Muscle of arm (tissue), 1 donor: ENCODE measurements at regions not wholly inside any gene's neighbourhood (a gene's known extent, or its start where the extent isn't known, plus 50 kb on each side); places are given as distances from the start of the nearest gene placed in this dataset.
A peak's percentile ranks its signal among the peaks of the same experiment; 100 is the strongest.

ENCODE experiments used
- DNase-seq: peaks from one replicate; pipeline ENCODE4 v3.0.0-alpha.2; 2013

DNA sequence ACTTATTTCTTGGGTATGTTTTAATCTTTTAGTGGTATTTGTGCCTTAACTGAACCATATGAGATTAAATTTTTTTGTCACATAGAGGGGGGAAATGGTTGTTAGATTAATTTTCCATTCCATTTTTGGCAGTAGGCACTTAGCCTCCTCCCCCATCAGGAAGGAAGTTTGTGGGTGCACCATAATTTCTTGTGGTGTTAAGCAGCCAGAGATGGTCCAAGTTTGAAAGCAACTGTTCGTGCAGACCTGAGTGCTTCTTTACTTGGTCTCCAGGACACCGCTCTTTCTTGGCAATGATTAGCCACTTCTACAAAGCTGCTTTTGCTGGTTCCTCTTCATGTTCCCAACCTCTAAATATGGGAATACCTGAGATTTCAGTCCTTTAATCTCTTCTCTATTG, 92.7 kb upstream of the RPL34 start:
- DNase-seq = no peak

DNA sequence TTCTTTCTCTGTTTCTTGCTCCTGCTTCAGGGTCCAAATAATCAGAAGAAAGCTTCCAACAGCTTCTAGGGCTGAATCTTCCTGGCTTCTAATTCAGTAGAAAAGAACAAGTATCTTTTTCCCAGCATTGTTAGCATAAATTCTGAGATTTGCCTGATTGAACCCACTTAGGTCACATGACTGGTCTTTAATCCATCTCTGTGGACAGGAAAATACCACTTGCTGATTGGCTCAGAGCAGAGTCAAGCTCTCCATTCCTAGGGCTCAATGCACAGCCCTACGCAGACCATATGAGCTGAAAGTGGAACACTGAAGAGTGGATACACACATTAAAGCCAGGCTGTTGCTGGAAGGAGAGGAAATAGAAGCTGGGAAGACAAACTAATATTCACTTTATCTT, 99.6 kb upstream of the RPL34 start:
- DNase-seq = no peak

- no peak for DNase-seq
Observed at GRCh38 chr4:108519911-108520601, 100.3 kb upstream of the RPL34 start.

GRCh38 chr4:108519208-108519833, 101.1 kb upstream of the RPL34 start:
- DNase-seq = no peak

DNA sequence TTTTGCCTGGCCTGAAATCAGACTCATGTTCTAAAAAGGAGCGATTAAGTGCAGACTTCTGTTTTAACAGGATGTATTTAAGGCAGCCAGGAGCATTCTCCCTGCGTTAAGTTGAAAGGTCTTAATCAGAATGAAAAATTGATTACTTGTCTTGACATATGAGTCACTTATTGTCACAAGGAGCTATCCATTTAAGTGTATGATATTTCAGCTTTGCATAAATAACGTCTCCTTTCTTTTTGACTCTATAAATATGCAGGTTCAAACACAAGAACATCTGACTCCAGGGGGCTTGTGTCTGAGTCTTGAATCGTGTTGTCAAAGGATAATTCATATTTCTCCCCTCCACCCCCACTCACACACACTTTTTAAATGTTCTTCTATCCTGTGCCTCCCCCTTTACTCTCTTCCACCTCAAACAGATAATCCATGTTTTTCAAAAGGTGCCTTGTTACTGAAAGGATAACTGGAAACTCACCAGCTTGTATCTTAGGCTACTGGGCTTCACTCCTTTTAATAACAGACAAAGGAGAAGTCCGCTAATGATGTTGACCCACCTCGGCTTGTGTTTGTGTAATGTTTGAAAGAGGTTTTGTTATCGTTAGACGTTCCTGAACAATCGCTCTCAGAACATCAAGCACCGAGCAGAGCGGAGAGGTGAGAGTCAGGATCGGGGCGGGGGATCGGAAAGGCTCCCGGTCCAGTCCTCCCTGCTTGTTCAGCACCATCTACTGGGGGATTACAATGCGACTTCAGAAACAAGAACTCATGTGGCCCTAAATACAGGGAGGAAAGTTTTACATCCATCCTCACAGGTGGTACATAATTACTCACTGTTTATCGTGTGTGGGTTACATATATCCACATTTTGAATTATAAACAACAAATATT, 107.5 kb upstream of the RPL34 start:
- peak; percentile 35 for DNase-seq

DNA sequence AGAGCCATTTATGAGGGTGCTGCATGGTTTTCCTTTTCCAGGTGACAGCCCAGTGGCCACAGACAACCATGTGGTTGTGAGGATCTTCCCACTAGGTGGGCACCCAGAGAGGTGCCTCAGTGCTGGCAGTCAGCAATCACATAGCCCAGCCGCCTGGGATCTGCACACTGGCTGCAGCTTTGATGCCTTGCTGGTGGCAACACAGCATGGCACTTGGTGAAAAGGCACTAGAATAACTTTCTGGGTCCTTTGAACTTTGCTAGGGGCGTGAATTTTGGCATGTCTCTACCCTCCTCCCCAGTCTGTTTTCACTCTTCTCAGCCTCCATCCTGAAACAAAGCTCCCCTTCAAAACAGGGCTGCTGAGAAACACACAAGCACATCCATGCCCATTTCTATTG, 108.8 kb upstream of the RPL34 start:
- no peak for DNase-seq

DNA sequence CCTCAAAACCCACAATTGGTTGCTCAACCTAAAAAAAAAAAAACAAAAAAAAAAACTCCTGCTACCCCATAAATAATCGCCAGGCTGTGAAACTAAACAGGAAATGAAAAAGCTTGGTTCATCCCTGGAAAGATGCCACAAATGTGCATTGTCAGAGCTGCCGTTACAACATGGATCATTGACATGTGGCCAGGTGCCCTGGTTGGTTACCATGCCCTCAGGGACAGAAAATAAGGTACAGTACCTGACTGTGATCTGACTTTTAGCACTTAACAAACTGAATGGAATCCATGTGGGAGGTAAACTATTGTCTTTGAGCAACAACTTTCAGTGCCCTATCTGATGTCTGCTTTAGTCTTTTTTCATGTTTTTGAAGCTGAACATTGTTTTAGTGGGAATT, 118.0 kb upstream of the RPL34 start:
- DNase-seq = no peak

GRCh38 chr4:108498925-108499324, 121.5 kb upstream of the RPL34 start:
- no peak for DNase-seq

- DNase-seq = no peak
Observed at GRCh38 chr4:108493596-108493931, 126.8 kb upstream of the RPL34 start.

GRCh38 chr4:108492816-108493595, 127.4 kb upstream of the RPL34 start:
- no peak for DNase-seq

DNA sequence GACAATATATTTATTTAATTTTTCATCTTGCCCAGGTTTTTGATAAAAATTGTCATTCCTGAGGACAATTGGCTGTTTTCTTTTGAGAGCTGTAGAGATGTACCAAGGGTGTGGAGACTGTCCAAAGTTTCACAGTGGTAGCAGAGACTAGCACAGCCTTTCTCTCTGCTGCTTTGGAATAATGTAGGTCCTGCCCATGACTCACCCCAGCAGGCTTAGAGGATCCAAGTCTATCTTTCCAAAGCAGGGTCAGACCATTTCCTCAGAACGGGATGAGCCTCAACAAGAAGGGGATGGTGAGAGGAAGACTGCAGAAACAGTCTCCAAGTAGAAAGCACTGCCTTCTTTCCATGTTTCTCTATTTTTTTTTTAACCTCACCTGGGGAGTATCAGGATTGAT, 131.5 kb upstream of the RPL34 start:
- no peak for DNase-seq

GRCh38 chr4:108486046-108486445, 134.3 kb upstream of the RPL34 start:
- no peak for DNase-seq

DNA sequence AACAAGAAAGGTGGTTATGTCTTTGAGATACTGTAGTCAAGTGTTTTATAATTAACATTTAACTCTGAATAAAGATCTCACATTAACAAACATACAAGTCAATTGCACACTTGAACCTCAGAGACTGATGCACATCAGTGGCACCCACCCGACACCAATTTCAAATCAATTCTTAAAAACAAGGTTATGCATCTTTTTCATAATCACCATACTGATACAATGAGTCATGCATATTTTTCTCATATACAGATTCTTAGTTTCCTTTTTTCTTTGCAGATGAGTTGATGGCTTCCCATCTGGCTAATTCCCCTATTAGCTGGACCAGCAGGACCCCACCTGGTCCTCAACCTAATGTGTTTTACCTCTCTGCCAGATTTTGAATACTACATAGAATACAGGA, 136.2 kb upstream of the RPL34 start:
- DNase-seq = no peak

GRCh38 chr4:108483650-108484049, 136.7 kb upstream of the RPL34 start:
- DNase-seq = no peak

DNA sequence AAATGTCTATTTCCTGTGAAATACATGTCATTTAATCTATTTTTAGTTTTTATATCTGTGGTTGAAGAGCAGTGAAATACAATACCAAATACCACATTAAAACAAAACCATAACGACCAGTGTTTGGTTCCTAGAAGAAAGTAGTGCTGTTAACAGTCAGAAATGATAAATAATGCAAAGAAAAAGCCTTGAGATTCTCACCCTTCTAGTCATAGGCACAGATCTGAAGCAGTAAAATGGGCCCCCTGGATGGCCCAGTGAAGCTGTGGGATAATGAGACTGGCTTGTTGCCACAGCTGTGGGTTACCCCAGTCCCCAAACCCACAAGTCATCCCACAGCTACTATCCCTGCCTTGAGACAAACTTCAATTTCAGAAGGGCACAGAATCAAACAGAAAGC, 137.3 kb upstream of the RPL34 start:
- no peak for DNase-seq

GRCh38 chr4:108480881-108481280, 139.5 kb upstream of the RPL34 start:
- DNase-seq = no peak

GRCh38 chr4:108477527-108478108, 142.8 kb upstream of the RPL34 start:
- no peak for DNase-seq

DNA sequence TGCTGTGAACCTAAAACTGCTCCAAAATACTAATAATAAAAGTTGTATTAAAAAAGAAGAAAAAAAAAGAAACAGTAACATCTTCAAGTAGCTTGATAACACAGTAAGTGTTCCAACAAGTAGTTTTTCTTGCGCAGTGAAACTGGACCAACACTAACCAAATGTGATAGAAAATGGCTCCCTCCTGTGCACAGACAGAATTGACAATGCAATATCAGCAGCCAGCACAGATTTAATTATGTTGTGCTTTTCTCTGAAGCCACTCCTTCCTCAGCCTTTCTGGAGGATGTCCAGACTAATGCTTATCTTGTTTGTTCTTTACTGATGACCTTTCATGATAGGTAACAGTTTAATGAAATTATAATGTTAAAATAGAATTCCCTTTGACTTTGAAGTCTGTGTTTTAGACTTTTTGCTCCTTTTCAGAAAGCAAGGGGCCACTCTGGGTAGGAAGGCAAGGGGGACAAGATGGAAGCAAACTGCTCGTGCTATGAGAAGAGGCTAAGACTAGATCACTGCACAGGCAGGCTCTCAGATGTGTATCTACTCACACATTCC, 147.1 kb upstream of the RPL34 start:
- DNase-seq = no peak

GRCh38 chr4:108466936-108467902, 153.2 kb upstream of the RPL34 start:
- no peak for DNase-seq

DNA sequence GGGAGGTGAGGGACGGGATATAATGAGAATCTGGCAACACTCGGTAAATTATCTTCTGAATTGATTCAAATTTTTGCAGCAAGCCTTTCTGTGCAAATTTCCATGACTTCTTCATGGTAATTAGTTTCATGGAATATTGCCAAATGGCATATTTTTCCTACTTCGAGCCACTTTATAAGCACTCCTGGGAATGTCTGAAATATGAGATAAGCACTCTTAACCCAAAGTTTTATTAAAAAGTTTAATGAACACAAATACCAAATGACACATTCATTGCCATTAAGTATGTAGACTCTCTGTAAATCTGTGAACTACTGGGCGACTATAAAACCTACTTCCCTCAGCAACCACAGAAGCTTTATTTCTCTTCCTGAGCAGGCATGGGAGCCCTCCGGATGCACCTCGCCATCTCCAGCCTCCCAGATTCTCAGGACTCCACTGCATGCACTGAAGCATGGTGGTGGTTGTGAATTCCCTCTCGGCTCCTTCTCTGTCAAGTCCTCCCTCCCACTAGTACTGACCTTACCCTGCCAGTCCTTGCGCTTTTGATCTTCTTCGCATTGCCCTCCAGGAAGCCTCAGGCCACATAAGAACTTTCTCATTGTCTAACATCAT, 154.4 kb upstream of the RPL34 start:
- no peak for DNase-seq
